GM19452 (cell line): ENCODE measurements at regions not wholly inside any gene's neighbourhood (a gene's known extent, or its start where the extent isn't known, plus 50 kb on each side); places are given as distances from the start of the nearest gene placed in this dataset.
"Not testable (repeated sequence)": the region's sequence is repeated elsewhere in the genome, so short reads cannot be mapped to it uniquely, and the experiment has no call there.

Experiments used
- ATAC-seq: cut with Tn5 transposase; IDR thresholded peaks from one replicate; pipeline ENCODE4 v1.9.1; 2021; ENCODE audit not compliant: unreplicated experiment

DNA sequence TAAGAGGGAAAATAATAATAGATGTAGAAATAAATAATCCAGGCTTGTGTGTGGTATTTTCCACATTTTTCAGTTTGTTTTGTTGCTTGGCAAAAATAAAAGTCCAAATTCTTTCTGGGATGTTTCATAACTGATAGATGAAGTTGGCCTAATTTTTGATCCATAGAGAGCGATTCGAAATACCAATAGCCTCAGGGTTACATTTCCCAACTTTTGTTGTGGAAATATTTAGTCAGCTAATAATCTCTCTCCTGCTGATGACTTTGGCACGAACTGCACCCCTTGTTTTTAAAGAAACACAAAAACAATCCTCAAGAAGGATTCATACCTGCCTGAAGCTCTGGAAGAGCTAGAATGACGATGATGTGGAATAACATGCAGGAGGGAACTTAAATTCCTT lies 483.2 kb downstream of the ADRA2A start:
- ATAC-seq = no peak

DNA sequence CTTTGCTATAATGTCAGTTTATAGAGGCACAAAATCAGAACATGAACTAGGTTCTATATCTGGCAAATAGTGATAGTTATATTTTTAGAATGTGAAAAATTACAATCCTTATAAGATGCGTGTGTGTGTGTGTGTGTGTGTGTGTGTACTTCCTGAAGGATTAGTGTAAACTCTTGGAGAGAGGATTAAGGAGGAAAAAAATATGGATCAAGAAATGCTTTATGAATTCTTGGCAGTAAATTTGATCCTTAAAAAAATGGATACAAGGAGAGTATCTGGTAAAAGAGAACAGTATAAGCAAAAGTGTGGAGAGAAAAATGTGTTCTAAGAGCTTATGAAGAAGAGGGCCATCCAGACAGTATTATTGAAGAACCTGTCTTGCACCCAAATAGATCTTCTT lies 484.3 kb downstream of the ADRA2A start:
- no peak for ATAC-seq

DNA sequence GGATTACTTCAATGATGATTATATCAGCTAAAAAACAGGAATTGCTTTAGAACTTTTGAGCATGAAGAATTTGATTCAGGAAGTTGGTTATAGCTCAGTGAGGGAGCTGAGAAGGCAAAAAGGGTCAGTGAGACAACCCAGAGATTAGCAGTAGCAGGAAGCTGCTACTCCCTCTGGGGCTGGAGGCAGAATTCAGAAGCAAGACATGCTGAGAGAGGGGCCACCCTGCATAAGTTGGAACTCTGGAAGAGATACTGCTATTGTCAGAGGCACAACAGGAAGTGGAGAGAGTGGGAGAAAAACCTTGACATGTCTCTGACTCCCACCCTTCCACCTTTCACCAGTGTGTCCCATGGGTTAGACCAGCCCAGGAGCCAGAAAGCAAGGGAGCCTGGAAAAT lies 488.7 kb downstream of the ADRA2A start:
- no peak for ATAC-seq

DNA sequence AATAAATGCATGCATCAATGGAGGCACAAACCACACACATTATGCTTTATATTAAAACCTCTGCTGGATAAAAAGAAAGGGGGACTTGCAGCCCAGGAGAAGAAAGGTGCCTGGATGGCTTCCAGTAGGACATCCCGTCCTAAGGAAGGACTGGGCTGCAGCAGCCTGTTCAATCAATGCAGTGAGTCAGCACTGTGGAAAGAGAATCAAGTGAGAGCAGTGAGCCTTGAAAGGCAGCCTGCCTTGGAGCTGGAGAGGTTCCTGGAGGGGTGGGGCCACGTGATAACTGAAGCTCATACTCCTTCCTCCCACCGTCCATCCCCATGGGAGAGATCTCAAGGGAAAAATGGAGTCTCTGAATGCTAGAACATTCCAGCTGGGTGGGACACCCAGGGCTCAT lies 501.2 kb downstream of the ADRA2A start:
- no peak for ATAC-seq

DNA sequence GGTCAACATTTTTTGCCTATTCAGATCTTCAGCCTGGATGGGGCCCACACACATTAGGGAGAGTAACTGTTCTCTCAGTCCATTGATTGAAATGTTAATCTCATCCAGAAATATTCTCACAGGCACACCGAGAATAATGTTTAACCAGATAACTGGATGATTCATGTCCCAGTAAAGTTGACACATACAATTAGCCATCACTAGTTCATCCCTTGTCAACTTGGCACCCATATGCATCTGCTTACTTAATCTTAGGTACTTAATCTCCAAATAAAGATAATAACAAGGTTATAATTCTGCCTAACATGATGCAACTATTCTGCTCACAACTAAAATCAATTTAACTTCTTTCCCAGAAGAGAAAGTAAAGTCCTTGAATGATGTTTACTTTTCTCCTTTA lies 502.6 kb downstream of the ADRA2A start:
- no peak for ATAC-seq

DNA sequence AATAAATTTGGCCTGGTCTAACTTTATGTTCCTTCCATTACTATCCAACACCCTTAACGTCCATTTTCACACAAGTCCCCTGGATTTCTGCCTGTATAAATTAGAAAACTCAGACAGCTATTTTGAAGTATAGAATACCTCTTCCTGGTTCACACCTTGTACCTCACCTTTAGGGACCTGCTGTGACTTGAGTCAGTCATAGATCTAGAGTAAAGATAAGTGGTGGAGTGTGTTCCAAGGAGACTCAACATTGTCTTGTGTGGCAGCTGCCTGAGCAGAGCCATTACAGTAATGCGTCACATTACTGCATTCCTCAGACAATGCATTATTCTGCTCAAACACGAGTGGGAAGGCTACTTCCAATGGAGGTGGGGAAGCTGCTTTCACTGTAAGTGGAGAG lies 513.9 kb downstream of the ADRA2A start:
- no peak for ATAC-seq

DNA sequence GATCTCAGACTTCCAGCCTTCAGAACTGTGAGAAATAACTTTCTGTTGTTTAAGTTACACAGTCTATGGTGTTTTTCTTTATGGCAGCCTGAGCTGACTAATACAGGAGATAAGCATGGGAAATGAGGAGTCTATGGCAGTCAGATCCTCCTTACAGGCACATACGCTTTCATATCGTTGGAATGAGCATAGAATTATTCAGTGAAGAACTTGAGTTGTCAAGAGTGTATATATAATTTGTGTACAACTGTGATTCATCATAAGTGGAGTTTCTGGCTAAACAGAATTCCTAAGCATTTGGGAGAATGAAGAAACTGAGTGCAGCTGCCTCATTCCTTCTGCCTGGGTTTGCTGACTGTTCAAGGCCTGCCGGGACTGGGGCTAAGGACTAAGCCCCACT lies 516.7 kb downstream of the ADRA2A start:
- ATAC-seq = no peak

DNA sequence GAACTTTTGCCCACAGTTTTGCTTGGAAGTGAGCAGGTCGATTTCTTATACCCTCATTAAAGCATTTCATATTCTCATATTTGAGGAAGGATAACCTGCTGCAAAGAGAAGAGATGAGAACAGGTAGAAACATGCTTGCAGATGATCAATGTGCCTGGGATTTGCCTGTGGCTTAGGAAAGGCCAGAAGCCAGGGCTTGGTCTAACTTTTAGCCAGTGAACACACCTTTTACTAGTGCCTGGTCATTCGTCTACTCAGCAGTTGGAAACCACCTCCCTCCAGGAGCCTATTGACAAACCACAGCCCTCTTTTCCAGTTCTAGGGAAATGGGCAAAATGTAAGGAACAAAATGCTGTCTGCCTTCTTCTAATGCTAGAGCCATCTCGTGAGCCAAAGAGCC lies 518.3 kb downstream of the ADRA2A start:
- ATAC-seq = no peak

DNA sequence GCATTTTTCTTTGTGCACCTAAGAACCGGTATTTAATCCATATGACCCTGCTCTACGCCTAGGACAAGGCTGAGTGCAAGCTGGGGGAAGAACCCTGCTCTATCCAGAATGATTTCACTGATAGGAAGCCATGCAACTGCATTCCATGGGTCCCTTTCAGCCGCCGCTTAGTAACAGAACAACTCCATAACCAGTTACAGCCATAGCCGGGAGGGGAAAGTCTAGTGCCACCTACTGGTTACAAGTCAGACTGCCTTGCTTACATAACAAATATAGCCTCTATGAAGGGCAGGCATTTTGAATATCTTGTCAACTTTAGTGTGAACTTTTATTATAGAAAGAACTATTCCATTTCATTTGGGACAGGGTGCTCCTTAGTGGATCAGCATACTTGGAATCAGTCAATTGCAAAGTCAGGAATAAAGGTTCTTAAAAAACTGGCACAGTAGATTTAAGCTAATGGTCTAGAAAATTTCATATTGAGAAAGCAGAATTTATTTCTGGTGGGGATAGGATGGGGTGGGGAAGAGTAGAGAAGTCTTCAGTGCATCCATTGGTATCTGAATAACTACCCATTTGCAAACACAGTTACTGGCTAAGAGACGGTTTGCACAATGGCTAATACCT lies 521.7 kb downstream of the ADRA2A start:
- ATAC-seq = peak; percentile 89

DNA sequence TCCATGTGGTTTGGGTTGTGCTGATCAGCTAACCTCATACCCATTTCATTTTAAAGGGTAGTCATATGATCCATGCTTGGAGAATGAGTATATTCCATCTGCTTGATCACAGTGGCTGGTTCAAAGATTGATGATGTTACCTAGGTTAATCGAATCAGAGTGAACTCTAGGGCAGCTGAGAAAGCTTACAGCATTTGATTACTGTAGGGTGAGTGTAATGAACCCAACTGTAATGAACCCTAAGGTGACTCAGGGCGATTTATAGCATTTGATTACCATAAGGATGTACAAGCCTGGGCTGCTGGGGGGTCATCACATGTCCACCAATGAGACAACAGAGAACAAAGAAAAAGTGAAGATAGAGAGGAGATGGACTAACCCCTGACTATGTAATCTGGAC lies 523.1 kb downstream of the ADRA2A start:
- no peak for ATAC-seq

DNA sequence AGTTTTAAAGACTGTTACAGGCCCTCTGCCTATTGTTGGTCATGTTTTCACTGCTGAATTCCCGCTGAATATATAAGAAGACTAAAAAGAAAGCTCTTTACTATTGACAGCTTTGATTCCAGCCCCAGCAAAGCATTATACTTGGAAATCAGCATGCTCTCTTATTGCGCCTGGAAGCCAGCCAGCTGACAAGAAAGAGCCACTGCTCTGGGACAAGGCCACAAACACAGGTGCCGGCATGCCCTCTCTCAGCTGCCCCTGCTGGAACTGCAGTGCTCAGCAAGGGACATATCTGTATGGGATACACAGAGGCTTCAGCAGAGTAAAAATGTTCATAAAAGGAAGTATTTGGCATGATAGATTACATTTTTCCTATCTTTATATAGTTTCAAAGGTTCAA lies 523.9 kb downstream of the ADRA2A start:
- ATAC-seq = no peak

DNA sequence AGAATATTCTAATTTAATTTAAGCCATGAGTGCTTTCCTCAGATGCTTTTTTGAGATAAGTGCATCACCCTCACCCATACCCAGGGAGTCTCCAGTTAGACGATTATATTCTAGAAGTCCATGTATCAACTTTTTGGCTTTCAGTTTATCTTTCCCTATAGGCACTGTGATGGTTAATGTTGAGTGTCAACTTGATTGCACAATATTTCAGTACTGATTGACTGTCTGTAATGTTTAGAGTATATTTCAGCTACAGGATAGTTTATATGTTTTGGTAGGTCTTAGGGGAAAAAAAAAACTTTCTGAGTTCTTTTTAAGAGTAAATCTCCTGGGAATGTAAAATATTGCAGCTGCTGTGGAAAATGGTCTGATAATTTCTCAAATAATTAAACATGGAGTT lies 535.4 kb downstream of the ADRA2A start:
- no peak for ATAC-seq

DNA sequence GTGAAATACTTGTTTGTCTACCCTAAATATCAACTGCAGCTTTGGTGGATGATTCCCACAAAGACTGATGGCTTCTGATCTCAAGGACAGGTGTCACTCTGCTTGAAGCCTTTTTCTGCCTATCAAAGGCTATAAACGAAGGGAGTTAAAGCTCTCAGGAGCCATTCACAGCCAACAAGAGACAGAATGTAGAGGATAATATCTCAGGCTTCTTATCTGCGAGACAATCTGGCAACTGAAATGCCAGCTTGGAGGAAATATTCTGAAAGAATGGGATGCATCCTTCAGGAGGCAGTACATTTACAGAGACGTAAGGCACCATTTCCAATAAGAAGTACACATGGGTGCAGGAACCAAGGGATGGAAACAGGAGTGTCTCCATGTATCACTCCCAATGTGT lies 549.4 kb downstream of the GPAM start:
- no peak for ATAC-seq

DNA sequence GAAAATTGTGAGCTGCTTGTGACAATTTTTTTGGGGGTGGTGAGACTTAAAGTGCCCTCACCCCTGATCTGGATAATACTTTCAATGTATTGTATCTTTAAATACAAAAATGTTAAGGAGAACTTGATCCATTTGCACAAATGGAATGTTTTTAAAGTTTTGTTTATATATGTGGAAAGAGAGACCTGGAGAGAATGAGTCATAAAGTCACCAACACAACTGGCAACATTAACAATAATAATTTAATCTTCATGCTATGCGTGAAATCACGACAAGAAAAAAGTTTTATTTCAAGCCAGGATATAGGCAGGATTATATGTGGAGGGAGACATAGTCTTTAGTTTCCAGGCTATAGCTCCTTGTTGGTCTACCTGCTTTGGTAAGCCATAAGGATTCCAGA lies 537.5 kb downstream of the GPAM start:
- ATAC-seq = no peak

DNA sequence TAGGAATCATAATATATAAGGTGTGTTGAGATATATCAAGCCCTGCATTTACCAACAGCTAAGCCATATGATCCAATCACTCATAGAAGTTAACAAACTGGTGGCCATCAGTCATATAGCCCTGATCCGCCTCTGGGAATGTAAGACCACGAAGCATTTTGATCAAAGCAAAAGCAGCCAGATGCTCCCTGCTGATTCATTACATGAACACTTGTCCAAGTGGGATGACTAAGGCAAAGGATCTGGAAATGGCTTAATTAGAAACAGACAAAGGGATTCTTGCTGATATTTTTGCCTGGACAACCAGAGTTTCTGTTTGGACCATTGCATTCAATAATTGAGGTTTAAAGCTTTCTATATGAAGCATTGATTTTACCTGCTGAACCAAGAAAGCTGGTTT lies 535.5 kb downstream of the GPAM start:
- no peak for ATAC-seq

DNA sequence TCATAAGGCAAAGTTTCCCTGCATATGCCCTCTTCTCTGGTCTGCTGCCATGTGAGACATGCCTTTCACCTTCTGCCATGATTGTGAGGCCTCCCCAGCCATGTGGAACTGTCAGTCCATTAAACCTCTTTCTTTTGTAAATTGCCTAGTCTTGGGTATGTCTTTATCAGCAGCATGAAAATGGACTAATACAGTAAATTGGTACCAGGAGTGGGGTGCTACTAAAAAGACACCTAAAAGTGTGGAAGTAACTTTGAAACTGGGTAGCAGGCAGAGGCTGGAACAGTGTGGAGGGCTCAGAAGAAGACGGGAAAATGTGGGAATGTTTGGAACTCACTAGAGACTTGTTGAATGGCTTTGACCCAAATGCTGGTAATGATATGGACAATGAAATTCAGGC lies 534.5 kb downstream of the GPAM start:
- ATAC-seq = not testable (repeated sequence)

DNA sequence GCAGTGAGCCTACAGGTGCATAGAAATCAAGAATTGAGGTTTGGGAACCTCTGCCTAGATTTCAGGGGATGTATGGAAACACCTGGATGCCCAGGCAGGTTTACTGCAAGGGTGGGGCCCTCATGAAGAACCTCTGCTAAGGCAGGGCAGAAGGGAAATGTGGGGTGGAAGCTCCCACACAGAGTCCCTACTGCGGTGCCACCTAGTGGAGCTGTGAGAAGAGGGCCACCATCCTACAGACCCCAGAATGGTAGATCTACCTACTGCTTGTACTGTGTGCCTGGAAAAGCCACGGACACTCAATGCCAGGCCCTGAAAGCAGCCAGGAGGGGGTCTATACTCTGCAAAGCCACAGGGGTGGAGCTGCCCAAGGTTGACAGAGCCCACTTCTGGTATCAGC lies 533.5 kb downstream of the GPAM start:
- no peak for ATAC-seq

DNA sequence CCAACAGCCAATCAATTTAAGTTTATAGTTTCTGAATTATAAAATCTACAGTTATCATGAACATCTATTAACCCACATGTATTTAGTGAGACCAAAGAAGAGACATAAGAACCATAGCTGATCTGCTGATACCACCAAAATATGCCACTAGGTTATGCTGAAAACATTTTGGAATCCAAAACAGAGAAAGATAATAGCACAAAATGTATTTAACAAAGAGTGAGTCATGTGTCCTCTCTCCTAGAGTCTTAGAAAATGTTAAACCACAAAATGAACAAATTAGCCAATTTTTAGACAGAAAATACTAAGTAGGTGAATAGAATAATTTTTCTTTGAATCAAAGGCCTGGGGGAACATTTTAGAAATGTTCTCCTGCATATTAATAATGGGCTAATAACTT lies 527.5 kb downstream of the GPAM start:
- no peak for ATAC-seq

DNA sequence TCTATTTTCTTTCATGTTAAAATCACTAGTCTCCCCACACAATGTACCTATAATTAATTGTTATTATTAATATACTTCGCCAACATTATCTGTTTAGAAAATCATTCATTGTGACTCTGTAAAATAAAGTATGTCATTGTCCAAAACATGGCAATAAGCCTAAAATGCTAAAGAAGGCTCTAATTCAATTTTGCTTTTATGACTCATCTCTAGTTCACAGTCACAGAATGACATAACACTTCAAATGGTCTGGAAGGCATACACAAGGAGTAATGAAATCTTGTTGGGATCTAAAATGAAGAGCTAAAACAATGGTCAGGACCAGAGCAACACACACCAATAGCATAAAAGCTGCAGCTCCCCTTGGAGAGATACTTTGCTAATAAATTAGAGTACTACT lies 505.8 kb downstream of the GPAM start:
- ATAC-seq = no peak

DNA sequence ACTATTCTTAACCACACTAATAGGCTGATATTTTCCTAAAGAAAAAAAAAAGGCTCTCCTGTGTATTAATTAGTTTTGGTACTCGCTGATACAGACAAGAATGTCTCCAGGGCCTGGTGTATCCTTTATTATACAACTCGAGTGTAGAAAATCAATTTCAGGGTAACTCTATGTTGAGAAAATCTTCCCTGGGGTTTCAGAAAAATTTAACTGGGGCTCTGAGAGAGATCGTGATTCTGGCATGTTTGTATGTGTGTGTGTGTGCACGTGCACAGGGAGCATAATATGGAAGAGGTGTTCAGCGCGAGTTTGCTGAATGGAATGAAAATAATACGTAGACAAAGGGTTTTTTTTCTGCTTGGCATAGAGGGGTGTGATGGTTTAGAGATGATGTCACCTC lies 496.8 kb downstream of the GPAM start:
- ATAC-seq = no peak

DNA sequence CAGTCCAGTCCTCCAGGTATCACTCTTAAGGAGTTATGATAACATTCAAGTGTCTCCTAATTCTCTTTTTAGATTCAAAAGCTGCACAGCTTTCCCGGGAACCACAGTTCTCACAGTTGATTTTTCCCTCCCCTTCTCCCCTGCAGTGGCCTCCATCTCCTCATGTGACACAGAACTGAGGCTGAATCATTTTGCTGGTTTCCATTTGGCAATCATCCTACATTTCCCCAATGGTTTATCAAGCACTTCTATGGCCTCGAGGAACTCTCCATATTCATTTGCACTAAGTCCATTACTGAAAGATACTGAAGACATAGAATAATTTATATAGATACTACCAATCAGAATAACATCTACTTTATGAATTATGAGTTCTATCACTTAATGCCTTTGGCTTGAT lies 484.9 kb downstream of the GPAM start:
- no peak for ATAC-seq

DNA sequence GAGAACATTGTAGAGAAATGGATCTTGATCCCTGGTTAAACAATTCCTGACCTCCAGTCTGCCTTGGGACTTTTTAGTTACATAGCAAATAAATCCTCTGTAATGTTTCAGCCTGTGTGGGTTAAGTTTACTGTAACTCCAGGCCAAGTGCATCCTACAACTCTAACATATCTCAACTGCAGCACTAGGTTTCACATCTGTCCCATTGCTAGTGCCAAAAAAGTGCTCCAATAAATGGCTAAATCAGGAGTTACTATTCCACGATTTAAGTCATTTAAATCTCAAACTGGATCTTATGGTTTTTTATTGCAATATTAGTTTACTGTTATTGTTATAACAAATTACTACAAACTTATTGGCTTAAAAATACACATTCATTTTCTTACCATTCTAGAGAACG lies 479.6 kb downstream of the GPAM start:
- no peak for ATAC-seq

DNA sequence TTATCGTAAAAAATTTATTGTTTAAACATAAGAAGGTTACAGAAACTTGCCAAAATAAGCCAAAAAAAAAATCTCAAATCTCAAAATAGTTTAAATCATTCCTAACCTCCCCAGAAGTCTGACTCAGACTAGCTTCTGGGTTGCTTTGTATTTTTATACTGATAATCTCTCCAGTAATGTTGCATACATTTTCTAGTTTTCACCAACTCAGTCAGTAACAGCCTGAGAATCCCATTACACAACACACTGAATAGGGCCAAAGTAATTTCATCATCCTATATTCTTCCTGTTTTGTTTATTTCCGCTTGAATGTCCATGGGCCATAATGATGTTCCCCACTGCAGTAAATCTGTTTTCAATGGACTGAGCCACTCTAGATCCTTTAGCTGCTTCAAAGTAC lies 478.5 kb downstream of the GPAM start:
- ATAC-seq = no peak

DNA sequence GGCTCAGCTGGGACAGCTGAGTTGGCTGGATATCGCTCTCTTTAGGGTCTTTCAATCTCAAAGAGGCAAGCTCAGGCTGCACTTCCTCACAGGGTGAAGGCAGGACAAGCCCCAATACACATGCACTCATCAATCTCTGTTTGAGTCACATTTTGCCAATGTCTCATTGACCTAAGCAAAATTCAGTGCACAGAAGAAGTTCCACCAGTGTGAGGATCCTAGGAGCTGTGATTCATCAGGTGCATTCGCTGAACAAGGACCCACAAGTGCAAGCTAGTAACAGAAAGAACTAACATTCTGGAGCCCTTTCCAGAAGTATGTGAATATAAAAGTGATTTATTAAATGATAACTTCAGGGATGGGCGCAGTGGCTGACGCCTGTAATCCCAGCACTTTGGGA lies 477.2 kb downstream of the GPAM start:
- ATAC-seq = no peak
